HEK293T (cell line): ENCODE measurements at regions not wholly inside any gene's neighbourhood (a gene's known extent, or its start where the extent isn't known, plus 50 kb on each side); places are given as distances from the start of the nearest gene placed in this dataset.

Experiments used
- BHLHE40 ChIP-seq: fragments of 450-650 bp; IDR thresholded peaks from 2 replicates; pipeline ENCODE4 v1.6.1; 2016; ENCODE audit warnings: mild to moderate bottlenecking, moderate library complexity, borderline replicate concordance
- FOXM1 ChIP-seq: fragments of 450-650 bp; IDR thresholded peaks from 2 replicates; pipeline ENCODE4 v1.6.1; 2017; ENCODE audit warnings: mild to moderate bottlenecking, borderline replicate concordance
- HDGF ChIP-seq: fragments of 450-650 bp; IDR thresholded peaks from 2 replicates; pipeline ENCODE4 v1.6.1; 2017; ENCODE audit warnings: antibody characterized with exemption, borderline replicate concordance
- SP1 ChIP-seq: fragments of 450-650 bp; IDR thresholded peaks from 2 replicates; pipeline ENCODE4 v1.6.1; 2017

DNA sequence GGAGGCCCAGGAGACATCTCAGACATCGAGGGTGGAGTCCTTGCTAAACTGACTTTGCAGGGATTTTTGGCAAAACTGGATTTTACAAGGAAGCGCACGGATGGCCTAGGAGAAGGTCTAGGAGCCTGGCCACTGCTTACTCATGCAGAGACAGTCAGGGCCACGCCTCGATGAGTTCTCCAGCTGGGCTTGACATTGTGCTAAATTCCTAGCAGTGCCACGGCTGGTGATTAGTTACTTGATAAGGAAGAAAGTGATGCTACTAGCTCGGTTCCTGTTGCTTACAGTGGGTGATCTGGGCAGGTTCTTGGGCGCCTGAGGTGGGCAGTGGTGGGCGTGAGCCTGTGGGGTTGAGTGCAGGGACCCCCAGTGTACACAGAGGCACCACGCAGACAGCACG lies 143.4 kb downstream of the SOX1 start:
- no peak for TF ChIP-seq FOXM1
- no peak for TF ChIP-seq HDGF
- no peak for TF ChIP-seq BHLHE40
- no peak for TF ChIP-seq SP1
